ENCODE measurements at regions not wholly inside any gene's neighbourhood (a gene's known extent, or its start where the extent isn't known, plus 50 kb on each side); places are given as distances from the start of the nearest gene placed in this dataset.

DNA sequence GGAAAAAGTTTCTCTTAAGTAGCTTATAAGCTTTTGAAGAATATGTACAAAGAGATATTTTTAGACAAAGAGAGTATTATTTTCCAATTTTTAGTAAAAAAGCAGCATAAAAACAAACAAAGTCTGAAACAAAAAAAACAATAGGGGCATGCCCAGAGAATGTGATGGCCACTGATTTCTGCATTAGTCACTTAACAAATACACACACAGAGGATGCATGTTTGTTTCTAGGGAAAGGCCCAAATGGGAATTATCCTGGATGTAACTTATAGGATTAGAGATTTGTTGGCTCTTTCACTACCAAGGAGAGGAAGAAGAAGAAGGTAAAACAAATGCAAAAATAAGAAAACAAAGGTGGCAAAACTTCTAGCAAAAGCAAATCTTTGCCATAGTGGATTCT lies 95.9 kb upstream of the SCOC start:
- DNase-seq: no peak

DNA sequence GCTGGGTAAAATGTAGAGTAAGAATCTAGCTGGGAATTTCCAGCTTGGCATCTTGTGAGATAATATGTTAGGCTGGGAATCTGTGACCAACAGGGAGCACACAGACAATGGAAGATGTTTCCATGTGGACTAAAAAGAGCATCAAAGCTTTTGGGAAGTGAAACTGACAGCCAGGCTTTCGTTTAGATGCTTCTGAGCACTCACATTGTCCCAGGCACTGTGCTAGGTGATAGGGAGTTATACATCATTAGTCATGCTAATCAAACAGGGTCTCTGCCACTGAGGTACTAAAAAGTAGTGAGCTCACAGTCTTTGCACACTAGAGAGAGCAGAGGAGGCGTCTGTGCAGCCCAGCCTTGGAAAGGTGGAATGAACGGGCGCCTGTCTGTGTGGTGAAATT lies 101.9 kb upstream of the SCOC start:
- DNase-seq: no peak

DNA sequence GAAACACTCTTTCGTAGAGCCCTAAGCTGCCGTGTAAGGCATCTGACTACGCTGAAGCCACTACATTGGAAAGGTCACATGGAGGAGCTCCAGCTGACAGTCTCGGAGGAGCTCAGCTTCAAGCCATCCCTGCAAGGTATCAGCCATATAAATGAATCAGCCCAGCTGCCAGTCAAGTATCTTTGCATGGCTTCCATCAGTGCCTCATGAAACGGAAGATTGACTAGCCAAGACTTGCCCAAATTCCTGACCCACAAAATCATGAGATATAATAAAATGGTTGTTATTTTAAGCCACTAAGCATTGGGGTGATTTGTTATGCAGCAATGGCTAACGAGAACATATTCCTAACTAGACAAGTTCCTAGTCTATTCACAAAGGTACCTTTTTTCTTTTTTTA lies 104.1 kb upstream of the SCOC start:
- DNase-seq: no peak

DNA sequence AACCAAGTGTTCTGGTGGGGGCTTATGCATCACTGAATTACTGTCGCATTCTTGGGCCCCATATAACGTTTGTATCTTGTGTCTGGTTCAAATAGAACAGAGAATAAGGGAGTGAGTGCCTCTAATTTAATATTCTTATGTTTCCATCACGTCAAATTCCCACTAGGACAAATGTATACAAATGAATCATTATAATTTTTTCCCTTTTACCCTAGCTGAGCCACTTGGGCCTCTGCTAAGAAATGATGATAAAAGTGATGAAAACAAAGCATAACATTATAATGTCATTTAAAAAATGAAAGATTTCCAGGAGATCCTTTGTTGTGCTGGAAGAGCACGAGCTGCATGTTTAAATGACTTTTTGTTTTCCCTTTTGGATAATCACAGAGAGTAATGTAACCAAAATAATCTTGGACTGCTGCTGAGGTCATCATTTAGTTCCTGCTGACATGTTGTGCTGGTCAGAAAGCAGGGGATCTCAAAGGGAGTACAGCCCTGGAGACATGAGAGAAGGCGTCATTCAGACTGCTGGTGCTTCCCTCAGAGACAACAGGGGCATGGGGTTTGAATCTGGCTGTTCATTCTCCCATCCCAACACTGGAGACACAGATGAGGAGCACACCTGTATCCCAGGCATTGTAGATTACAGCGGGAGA lies 105.1 kb upstream of the SCOC start:
- DNase-seq: no peak

DNA sequence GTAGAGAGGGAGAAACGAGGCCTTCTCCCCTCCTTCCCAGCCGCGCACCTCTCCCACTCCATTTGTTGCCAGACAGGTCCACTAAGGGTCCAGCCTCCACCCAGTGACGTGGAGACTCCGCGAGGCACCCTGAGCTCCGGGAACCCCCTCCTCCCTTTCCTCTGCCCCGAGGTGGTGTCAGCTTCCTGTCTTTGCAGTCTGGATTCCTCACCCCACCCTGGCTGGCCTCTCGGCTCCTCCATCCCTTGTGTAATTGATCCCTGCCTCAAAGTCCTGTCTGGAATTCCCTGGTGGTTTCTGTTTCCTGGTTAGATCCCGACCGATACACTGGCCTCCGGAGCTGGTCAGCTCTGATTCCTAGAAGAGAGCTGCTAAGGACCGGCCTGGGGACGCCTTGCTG lies 105.9 kb upstream of the SCOC start:
- no peak for DNase-seq

DNA sequence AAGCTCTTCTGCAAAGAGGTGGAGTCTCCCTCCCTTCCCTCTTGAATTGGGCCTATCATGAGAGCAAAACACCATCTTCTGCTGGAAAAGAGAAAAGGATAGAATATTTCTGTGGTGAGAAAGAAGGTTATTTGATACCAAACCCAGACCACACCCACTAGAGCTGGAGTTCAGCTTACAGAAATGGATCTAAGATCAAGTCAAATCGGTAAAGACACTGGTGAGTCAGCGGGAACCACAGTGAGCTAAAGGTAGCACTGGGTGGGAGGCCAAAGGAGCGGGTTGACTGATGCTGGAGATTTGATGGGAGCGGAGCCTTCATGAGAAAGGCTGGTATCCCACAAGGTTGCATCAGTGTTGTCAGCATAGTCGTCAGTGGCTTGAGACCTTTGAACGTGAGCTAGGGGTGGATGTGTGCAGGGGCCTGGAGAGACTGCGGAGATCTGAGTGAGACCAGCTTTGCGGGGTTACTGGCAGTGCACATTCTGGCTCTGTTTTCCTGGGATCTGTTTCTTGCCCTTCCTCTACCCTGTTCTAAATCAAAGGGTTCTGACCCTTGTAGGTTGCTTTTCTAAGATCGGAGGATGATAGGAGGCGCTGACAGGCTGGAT lies 106.4 kb upstream of the SCOC start:
- no peak for DNase-seq

DNA sequence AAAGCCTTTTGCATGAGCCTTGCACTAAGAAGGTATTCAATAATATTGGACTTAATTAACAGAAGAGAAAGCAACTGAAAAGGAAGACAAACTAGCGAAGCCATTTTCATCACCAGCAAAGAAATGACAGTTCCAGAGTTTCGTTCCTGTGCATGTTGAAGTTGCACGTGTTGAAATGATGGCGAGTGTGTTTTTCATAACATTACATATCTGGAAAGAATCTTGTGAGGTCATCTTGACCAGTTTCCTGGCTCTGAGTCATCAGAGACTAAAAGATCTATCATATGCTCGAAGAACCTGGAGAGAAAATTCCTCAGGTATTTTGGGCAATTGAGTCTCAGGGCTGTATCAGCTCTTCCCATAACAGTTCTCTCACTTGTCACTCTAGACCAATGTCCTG lies 106.2 kb upstream of the MAML3 start:
- DNase-seq: no peak

DNA sequence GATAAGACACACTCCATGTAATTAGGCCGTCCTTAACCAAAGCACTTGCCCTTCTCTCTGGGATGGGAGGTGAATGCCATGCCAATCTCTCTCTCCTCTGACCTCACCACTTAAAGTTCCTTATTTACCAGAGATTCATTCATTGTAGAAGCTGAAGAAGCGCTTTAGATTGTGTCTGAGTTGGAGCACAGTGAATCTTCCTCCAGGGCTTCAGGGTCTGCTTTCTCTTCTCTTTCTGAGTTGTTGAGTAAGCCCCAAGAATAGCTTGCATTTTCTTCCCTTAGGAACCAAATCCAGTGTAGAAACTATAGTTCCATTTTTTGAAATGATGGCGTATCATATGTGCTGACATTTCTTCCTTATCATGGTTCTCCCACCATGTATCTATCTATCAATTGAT lies 104.5 kb upstream of the MAML3 start:
- DNase-seq: no peak

DNA sequence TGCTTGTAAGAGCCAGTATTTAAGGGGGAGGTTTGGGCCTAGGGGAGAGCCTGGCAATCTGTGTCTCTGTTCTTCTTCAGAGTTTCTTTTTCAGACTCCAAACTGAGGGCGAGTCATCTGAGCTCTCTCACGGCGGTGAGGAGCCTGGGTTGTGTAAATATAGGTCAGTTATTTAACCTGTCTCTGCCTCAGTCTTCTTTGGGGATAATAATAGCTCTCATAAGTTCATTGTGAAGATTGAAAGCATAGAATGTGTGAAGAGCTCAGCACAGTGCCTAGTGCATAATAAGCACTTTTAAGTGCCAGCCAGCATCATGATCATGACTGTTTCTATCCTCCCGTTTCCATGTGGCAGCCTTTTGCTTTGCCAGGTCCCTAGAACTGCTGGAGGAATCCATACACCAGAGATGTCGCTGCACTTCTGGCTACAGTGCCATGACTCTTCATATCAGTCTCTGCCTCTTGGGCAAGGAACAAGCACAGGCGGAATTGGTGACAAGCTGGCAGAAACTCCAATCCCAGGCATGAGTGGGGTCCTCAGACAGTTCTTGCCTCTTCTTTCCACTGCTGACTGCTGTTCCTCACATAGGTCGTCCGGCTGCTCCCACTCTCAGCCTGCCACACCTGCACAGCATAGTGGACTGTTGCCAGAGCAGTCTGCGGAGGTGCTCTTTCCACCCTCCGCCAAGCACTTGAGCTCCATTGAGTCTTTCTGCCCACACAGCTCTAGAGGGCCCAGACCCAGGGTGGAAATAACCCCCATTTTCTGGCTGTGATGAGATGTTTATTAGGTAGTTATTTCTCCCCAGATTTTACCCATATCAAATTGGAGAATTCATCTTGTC lies 103.7 kb upstream of the MAML3 start:
- no peak for DNase-seq

DNA sequence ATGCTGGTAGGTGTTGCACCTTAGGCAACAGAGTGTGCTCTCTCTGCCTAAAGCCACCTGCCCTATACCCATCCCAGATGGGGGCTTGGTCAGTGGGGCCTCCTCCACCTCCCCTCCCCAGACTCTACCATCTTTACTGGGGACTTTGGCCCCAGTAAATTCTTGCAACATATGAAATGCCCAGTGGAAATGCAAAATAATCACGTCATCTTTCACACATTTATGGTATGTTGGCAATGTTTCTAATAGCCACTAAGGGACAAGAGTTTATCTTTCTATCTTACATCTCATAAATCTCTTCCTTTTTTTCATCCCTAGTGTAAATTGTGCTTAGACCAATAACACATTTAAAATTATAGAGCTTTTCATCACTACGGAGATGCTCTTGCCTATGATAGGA lies 103.0 kb upstream of the MAML3 start:
- no peak for DNase-seq

DNA sequence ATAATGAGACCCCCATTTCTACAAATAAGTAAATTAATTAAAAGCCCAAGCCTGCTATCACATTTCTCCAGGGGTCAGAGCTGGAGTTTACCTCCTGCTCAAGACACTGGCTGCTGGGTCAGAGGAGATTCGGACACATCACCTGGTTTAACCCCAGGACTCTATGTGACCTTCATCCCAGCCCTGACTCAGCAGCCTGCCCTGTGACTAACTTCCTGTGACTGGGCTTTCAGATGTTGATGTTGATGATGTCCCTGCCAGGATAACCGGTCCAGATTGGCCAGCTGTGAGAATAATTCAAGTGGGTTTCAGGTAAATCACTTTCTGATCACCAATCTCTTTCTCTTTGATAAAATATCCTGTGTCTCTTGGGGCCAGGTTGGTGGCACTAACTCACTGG lies 102.4 kb upstream of the MAML3 start:
- no peak for DNase-seq

DNA sequence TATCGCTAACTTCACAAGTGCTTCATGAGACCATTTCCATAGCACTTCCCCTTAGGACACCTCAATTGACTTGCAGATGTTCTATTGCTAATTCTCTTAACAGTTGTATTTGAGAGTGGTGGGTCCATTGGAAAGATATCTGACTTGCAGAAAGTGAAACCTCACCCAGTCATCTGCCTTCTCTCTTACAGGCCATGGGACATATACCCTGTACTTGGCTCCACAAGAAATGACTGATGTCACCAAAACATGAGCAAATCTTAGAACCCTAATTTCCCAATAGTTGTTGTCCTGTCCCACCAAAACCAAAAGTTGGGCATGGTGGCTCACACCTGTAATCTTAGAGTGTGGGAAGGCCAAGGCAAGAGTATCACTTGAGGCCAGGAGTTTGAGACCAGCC lies 101.9 kb upstream of the MAML3 start:
- no peak for DNase-seq

DNA sequence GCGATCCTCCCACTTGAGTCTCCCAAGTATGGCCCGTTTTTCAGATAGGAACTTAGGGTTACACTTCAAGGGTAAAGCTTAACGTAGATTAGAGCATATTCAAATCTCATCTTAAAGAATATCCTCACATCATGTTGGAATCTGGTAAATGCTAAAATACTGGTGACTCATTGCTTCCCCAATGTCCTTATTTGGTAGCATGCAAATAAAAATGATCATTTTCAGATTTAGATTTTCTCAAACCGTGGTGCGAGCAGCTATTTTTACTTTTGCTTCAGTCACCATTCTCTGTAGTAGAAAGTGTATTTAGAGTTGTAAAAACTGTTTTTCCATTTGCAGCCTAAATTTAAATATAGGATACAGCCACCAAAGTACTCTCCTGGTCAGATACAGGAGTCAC lies 101.5 kb upstream of the MAML3 start:
- no peak for DNase-seq

DNA sequence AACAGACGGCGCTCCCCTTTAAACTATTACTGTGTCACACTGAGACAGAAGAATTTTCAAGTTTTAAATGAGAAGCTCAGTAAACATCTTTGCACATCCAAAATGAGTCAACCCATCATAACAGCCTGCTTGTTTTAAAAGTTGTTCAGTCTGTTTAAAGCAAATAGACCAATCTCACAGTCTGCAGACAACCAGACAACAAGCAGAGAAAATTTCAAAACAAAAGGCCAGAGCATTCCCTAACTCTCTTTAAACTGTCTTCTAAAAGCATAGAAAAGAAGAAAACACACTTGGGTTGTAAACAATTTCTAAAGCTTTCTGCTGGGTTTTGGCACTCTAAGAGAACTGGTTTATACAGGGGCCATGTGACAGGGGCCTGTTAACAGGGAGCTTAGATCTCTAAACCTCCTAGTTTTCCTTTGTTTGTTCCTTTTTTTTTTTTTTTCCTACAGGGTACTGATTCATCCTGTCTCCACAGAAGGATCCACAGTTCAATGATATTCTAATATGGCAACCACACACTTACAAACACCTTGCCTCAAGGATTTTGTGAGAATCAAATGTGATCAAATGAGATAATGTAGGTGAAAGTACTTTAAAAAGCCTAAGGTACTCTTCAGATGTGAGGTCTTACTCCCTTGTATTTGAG lies 100.8 kb upstream of the MAML3 start:
- no peak for DNase-seq

DNA sequence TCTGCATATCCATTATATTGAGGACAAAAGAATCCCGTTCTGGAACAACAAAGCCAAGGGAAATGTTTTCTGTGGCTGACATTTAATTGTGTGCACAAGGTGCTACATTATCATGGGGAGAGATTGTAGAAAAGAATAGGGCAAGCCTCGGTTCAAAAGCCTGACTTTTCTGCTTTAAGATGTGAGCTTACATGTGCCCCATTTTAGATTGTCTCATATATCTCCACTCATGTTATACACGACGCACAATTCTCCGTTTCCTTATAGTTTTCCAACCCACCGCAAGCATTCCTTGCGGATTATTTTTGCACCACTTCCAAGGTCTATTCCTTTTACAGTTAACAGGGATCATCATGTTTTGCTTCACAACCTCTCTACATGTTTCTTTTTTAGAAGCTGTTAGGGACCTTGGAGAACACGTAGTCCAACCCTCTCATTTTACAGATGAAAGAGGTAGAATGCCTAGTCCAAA lies 99.6 kb upstream of the MAML3 start:
- peak in 3 of 14 donors; percentile 18 to 72 (median 60) for DNase-seq

DNA sequence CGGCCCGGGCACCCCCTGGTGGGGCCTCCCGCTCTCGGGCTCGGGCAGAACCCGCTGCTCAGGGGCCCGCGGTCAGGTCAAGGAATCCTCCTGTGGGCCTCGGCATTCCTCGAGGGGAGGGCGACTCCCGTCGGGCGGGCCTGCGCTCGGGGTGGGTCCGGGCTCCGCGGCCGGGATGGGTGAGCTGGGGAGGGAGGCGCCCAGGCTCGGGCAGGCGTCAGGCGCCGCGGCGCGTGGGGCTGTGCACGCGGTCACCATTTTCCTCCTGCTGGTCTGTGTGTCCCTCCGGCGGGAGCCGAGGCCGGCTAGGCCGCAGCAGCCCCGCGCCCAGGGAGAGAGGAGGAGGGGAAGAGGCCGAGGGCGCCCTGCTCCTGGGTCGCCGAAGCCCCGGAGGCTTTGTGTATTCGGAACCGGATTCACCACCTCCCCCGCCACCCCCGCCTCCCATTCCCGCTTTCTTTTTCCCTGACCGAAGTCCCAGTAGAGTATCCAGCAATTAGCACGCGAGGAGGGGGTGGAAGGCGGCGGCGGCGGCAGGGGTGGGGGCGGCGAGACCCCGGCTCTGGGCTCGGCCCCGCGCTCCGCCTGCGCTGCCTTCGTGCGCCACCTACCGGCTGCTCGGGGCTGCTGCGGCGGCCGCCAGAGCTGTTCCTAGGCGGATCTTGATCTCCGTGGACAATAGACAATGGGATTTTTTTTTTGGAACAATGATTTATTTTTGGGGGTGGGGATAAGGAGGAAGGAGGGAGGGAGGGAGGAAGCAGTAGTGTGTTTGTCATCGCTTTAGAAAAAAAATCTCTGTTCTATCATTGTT lies 99.0 kb upstream of the MAML3 start:
- peak in 13 of 14 donors; percentile 38 to 88 (median 78) for DNase-seq

DNA sequence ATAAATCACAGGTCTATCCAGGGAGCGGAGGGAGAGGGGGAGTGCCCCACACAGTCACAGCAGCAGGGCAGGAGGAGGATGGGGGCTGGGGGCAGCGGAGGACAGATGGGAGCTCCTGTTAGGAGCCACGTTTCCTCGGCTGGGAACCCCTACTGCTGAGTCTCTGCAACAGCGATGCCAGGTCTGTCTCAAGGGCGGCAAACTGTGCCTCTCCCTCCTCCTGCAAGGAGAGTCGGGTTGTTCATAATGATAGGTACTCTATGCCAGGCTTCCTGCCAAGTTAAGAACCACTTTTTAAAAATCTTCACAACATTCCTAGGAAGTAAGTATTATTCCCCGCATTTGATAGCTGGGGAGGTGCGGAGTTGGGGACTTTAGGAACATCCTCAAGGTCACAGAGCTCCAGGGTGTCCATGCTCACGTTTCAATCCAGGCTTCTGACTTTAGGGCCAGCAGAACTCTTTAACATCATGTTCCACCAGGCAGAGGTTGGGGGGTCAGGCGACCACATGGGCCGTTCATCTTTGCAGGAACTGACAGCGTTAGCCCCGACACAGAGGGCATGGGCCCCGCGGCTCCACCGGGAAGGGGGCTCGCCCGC lies 98.3 kb upstream of the MAML3 start:
- DNase-seq: peak in 5 of 14 donors; percentile 15 to 73 (median 40)

DNA sequence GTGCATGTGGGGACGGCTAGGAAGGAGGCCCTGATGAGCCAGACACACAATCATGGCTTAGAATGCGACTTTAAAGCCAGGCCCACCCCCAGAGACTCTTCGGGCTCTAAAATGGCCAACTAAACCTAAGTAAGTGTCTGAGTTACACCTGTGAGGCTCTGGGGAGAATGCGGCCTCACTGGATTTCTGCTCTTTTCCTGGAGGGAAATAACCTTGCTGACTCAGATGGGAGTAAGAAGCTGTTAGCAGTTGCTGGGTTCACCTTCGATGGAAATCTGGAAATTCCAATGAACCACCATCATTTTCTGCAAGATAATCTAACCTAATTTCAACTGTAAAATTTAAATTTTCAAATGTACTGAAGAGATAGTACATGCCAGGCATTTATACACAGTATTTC lies 97.6 kb upstream of the MAML3 start:
- DNase-seq: no peak

DNA sequence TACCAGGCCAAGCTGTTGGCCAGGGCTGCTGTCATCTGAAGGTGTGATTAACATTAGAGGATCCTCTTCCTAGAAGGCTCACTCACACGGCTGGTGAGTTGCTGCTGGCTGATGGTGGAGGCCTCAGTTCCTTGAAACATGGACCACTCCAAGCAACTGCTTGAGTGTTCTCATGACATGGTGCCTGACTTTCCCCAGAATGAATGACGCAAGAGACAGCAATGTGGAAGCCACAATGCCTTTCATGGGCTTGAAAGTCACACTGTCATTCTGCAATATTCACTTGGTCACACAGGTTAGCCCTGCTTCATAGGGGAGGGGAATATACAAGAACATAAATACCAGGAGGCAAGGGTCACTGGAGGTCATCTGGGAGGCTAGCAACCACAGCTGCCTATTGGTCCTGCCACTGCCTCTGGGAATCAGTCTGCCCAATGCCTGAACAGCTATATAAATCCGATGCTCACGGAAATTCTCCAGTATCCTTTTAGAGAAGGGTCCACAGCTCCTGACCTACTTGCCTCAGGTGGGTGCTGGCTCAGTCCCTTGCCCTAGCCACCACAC lies 97.1 kb upstream of the MAML3 start:
- DNase-seq: no peak

DNA sequence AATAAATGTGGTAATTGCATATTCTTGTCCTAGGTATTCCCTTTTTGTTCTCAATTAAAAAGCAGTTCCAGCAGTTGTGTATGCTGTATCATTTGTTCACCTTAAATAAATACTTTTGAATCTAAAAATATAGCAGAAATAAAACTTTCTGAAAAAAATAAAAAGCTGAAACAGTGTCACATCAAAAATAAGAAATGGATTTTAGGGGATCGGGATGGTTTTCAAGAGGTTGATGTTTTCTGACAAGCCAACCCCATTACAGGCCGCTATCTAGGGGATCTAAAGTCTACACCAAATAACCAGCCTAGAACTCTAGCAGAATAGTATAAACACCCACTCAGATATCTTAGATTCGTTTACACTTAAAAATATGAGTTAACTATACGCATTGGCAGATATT lies 95.4 kb upstream of the MAML3 start:
- DNase-seq: no peak

DNA sequence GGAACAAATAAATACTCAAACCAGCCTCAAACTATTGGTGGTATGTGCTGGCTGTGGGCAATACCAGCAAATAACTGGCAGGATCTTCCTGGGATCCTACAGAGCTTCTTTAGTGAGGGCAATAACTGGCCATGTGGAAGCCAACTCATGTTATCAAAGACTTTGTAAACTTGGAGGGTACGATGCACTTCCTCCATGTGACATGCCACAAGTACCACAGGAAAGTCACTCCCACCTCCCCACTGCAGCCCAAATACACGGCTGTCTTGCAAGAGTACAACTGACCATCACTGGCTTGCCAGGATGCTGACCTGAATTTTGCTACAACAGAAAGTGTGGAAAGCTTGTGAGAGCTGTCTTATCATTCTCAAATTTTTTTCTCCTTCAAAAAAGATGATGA lies 93.3 kb upstream of the MAML3 start:
- no peak for DNase-seq

DNA sequence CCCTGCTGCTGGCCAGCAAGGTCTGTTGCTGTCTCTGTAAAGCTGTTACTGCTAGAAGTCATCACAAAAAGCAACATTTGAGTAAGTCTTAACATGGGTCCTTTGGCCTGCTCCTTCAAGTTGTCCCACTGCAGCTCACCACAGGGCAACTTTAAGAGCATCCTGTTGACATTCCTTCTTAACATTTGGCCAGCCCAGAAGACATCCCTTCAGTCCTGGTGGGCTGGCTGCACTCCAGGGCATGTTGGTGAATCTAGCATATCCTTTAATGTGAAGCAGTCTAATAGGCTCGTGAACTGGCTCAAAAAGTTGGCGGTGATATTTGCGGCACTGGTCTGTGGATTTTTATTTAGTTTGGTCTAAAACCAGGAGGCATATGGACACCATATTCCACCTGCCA lies 92.2 kb upstream of the MAML3 start:
- no peak for DNase-seq
